Transverse colon (tissue), 4 donors: ENCODE measurements at regions not wholly inside any gene's neighbourhood (a gene's known extent, or its start where the extent isn't known, plus 50 kb on each side); places are given as distances from the start of the nearest gene placed in this dataset.

Experiments used
- EP300 ChIP-seq: sonication (generic); formaldehyde crosslinking; IDR thresholded peaks from one replicate; pipeline ENCODE4 v1.6.1; 2017; ENCODE audit warnings: antibody characterized with exemption, low read depth
- POLR2A ChIP-seq: fragments of 450-650 bp; IDR thresholded peaks from one replicate; pipeline ENCODE4 v1.6.1; 2016; ENCODE audit warnings: antibody characterized with exemption, mild to moderate bottlenecking, moderate library complexity
- POLR2AphosphoS5 ChIP-seq, 3 donors: sonication (generic); formaldehyde crosslinking; IDR thresholded peaks; one replicate each; pipeline ENCODE4 v1.6.1; 2016; ENCODE audit warnings: antibody characterized with exemption in 3 of 3
- TF ChIP-seq, protein P1 (sequence below), 5 experiments: fragments of 200-600 bp in 3 of 5; fragments of 450-650 bp in 2 of 5; sonication (generic) in 3 of 5; IDR thresholded peaks; 1 replicate in 2 of 5; 2 replicates in 3 of 5; pipeline ENCODE4 v1.5.1; 2016 to 2017; ENCODE audit warnings: antibody characterized with exemption in 5 of 5, inconsistent platforms in 3 of 5, mild to moderate bottlenecking in 2 of 5, moderate library complexity in 1 of 5

DNA sequence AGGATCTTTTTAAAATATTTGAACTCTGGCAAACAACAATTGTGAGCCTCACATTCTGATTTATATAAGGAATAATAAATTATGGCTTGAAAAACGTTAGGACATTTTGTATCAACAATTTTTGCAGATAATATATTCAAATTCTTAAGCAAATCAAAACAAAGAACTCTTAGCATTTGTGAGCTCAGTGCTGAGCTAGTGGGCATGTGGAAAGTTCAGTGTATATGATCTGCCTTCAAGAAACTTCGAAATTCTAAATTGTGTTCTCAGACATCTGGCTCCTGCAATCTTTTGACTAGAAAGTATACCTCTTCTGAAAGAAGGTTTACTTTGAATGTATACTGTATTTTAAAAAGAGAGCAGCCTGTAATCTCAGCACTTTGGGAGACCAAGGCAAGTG is 122.3 kb upstream of the NEIL3 start:
- TF ChIP-seq EP300 = no peak
- TF ChIP-seq, protein P1, sequence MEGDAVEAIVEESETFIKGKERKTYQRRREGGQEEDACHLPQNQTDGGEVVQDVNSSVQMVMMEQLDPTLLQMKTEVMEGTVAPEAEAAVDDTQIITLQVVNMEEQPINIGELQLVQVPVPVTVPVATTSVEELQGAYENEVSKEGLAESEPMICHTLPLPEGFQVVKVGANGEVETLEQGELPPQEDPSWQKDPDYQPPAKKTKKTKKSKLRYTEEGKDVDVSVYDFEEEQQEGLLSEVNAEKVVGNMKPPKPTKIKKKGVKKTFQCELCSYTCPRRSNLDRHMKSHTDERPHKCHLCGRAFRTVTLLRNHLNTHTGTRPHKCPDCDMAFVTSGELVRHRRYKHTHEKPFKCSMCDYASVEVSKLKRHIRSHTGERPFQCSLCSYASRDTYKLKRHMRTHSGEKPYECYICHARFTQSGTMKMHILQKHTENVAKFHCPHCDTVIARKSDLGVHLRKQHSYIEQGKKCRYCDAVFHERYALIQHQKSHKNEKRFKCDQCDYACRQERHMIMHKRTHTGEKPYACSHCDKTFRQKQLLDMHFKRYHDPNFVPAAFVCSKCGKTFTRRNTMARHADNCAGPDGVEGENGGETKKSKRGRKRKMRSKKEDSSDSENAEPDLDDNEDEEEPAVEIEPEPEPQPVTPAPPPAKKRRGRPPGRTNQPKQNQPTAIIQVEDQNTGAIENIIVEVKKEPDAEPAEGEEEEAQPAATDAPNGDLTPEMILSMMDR (IDR thresholded peaks at IDR 0.05) = no peak
- no peak for TF ChIP-seq POLR2A
- no peak for TF ChIP-seq POLR2AphosphoS5 (IDR thresholded peaks at IDR 0.05)
